NT2/D1 (cell line): ENCODE measurements at regions not wholly inside any gene's neighbourhood (a gene's known extent, or its start where the extent isn't known, plus 50 kb on each side); places are given as distances from the start of the nearest gene placed in this dataset.

Experiments used
- DNase-seq: peaks from one replicate; pipeline ENCODE4 v3.0.0-alpha.2; 2011; ENCODE audit warnings: low read depth, low spot score
- H3K27me3 ChIP-seq: 2 replicates; pipeline ENCODE4 v1.6.0; 2011; ENCODE audit warnings: mild to moderate bottlenecking; ENCODE audit not compliant: insufficient read length, insufficient read depth
- H3K36me3 ChIP-seq: 2 replicates; pipeline ENCODE4 v1.6.1; 2011; ENCODE audit warnings: mild to moderate bottlenecking, low read length, mixed read lengths; ENCODE audit not compliant: insufficient read depth, insufficient read length
- H3K4me1 ChIP-seq: 2 replicates; pipeline ENCODE4 v1.5.1; 2011; ENCODE audit not compliant: insufficient read depth, insufficient read length
- H3K4me3 ChIP-seq: 2 replicates; pipeline ENCODE4 v1.5.1; 2011; ENCODE audit warnings: low read depth; ENCODE audit not compliant: insufficient read length
- H3K9ac ChIP-seq: 2 replicates; pipeline ENCODE4 v1.6.0; 2011; ENCODE audit warnings: low read depth; ENCODE audit not compliant: insufficient read length
- H3K9me3 ChIP-seq: 2 replicates; pipeline ENCODE4 v1.5.1; 2011; ENCODE audit warnings: mild to moderate bottlenecking, low read length; ENCODE audit not compliant: insufficient read depth
- SUZ12 ChIP-seq: IDR thresholded peaks from 2 replicates; pipeline ENCODE4 v1.6.1; 2011; ENCODE audit not compliant: insufficient read length, insufficient read depth; ENCODE audit errors: extremely low read depth
- YY1 ChIP-seq: IDR thresholded peaks from 2 replicates; pipeline ENCODE4 v1.6.1; 2011; ENCODE audit not compliant: insufficient read length, insufficient read depth
- ZNF274 ChIP-seq: IDR thresholded peaks from 2 replicates; pipeline ENCODE4 v1.6.1; 2011; ENCODE audit warnings: mild to moderate bottlenecking, low read depth, low read length

DNA sequence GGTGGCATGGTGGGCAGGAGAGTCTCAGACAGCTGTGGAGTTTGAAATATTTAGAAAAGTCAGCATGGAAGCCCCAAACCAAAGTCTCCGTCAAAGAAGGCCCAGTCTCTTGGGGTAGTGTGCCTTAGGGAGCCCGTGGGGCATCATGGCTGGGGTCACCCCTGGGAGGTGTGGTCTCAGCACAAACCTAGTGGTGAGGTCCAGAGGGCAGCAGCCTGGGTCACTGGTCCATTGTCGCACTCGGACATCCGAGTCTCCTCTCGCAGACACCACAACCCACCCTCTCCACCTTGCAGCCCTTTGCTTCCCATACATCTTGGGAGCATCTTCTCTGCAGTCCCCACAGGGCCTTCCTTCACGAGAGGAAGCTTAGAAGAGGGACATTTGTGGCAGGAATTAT is 588.0 kb upstream of the TMEM132C start:
- TF ChIP-seq ZNF274 (no peak), SUZ12 (no peak), YY1 (no peak)
- no peak for DNase-seq
- Histone ChIP-seq H3K36me3 (no peaks in the 10 kb centered on the region), H3K9ac (no peak overlapping the region), H3K27me3 (no peaks in the 10 kb centered on the region), H3K4me1 (no peaks in the 10 kb centered on the region), H3K4me3 (no peak overlapping the region), H3K9me3 (no peaks in the 10 kb centered on the region)

DNA sequence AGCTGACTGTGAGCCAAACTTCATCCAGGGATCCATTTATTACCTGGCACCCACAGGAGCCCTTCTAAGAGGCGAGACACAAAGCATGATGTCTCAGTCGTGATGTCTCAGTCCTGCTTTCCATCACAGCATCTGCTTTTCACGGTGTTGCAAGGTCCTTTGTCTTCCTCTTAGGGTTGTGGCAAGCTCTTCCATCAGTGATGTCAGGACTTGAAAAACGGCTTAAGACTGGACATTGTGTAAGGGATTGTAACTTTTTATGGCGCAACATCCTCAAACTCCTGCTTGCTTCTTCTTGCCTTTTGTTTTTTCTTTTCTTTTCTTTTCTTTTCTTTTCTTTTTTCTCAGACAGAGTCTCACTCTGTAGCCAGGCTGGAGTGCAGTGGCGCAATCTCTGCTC is 586.5 kb upstream of the TMEM132C start:
- H3K9ac ChIP-seq = no peak overlapping the region
- H3K27me3 ChIP-seq = no peaks in the 10 kb centered on the region
- no peak overlapping the region for H3K4me3 ChIP-seq
- DNase-seq = no peak
- H3K4me1 ChIP-seq = no peaks in the 10 kb centered on the region
- H3K9me3 ChIP-seq = no peaks in the 10 kb centered on the region
- no peaks in the 10 kb centered on the region for H3K36me3 ChIP-seq
- TF ChIP-seq YY1 = no peak
- TF ChIP-seq SUZ12 = no peak
- TF ChIP-seq ZNF274 = no peak

DNA sequence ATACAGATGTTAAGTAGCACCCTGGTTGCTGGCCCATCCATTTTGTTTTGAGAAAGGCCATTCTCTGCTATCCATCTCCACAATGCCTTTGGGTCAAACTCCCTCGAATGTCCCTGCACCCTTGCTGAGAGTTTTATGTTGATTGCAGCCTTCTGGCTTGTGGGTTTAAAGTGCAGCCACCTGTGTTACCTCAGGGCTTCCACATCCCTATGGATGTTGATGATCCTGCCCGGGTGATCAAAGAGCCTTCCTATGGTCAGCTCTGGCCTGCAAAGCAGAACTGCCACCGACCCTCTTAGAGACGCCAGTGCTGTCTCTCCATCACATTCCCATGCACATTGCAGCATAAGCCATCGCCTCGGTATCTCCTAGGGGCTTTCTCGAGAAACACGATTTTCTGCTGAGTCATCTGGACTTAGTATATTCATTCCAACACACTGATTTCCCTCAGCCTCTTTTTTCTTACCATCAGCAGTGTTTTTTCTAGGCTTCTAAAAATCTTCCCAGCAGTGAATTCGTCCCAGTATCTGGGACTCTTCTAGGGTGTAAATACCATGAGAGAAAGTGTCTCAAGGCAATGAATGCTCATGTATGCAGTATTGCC is 585.7 kb upstream of the TMEM132C start:
- H3K9me3 ChIP-seq = no peaks in the 10 kb centered on the region
- TF ChIP-seq ZNF274 = no peak
- TF ChIP-seq SUZ12 = no peak
- no peak for TF ChIP-seq YY1
- H3K27me3 ChIP-seq = no peaks in the 10 kb centered on the region
- H3K36me3 ChIP-seq = no peaks in the 10 kb centered on the region
- no peak overlapping the region for H3K9ac ChIP-seq
- no peak for DNase-seq
- H3K4me1 ChIP-seq = no peaks in the 10 kb centered on the region
- H3K4me3 ChIP-seq = no peak overlapping the region

DNA sequence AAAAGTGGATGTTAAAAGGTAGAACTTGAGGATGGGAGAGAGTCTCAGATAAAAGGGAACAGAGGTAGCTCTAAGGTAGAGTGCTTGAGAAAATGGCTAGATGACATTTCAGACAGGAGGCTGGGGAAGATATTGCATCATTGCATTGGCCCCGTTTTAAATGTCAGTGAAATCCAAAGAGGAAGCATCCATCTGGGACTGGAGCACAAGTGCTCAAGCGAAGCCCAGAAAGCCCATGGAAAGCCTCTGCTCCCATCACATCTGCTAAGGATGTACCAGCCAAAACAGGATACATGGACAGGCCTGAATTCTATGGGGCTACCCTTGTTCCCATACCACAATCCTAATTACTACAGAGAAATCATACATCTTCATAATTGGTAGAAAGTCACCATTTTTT is 581.5 kb upstream of the TMEM132C start:
- H3K36me3 ChIP-seq = no peaks in the 10 kb centered on the region
- no peaks in the 10 kb centered on the region for H3K4me1 ChIP-seq
- TF ChIP-seq YY1 = no peak
- TF ChIP-seq ZNF274 = no peak
- no peak for TF ChIP-seq SUZ12
- no peak for DNase-seq
- H3K27me3 ChIP-seq = no peaks in the 10 kb centered on the region
- H3K4me3 ChIP-seq = no peak overlapping the region
- H3K9ac ChIP-seq = no peak overlapping the region
- no peaks in the 10 kb centered on the region for H3K9me3 ChIP-seq

DNA sequence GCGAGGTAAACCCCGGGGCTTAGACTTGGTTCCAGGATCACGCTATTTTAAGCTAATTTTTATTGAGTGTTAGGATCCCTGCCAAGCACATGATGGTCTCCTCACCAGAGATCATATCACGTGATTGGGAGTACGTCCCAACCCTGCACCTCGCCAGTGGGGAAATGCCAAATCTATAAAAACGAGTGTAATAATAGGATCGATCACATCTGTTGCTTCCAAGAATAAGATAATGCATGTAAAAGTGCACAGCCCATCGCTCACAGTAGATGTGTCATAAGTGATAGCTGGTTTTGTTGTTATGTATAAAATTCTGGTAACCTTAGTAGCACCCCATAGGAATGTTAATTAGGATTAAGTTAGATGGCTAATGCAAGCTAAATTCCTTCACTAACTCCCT is 581.0 kb upstream of the TMEM132C start:
- Histone ChIP-seq H3K9me3 (no peaks in the 10 kb centered on the region), H3K4me3 (no peak overlapping the region), H3K4me1 (no peaks in the 10 kb centered on the region), H3K9ac (no peak overlapping the region), H3K27me3 (no peaks in the 10 kb centered on the region), H3K36me3 (no peaks in the 10 kb centered on the region)
- DNase-seq = peak; percentile 6
- TF ChIP-seq SUZ12 (no peak), ZNF274 (no peak), YY1 (no peak)

DNA sequence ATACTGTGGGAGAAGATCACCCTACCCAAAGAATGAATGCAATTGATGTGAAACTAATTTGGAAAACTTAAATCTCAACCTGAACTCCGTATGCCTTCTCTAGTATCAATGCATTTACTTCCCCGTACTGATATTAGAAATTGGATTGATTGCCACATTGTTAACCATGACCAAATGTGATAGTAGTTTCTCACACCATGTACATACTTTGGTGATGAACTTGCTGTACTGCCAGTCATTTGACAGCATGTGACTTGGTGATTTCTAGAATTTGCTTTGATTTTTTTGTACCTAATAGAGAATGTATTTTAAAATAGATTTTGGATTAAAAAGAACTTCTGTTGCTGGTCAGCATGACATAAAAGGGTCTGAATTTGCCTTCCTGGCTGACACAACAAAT is 579.8 kb upstream of the TMEM132C start:
- no peaks in the 10 kb centered on the region for H3K27me3 ChIP-seq
- H3K9me3 ChIP-seq = no peaks in the 10 kb centered on the region
- H3K4me1 ChIP-seq = no peaks in the 10 kb centered on the region
- no peak overlapping the region for H3K9ac ChIP-seq
- TF ChIP-seq ZNF274 (no peak), YY1 (no peak), SUZ12 (no peak)
- no peaks in the 10 kb centered on the region for H3K36me3 ChIP-seq
- no peak overlapping the region for H3K4me3 ChIP-seq
- no peak for DNase-seq

DNA sequence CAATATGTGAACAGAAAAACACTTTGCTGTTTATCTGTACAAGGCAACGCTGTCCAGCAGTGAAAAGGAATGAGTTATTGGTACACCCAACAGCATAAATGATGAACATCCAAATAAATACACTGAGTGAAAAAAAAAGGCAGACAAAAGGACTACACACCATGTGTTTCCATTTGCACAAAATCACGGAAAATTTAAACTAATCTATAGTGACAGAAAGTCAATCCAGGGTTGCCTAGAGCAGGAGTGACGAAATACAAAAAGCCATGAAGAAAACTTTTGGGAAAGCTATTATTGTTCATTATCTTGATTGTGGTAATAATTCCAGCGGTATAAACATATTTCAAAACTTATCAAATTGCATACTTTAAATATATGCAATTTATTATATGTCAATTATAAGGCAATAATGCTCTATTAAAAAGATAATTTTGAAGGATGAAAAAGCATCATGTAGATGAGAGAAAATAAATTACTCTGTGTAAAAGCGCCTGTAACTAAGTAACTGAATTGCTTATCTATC is 578.0 kb upstream of the TMEM132C start:
- Histone ChIP-seq H3K9me3 (no peaks in the 10 kb centered on the region), H3K9ac (no peak overlapping the region), H3K27me3 (no peaks in the 10 kb centered on the region), H3K4me3 (no peak overlapping the region), H3K36me3 (no peaks in the 10 kb centered on the region), H3K4me1 (no peaks in the 10 kb centered on the region)
- DNase-seq = no peak
- TF ChIP-seq YY1 (no peak), ZNF274 (no peak), SUZ12 (no peak)
